BJ (cell line): ENCODE measurements at regions not wholly inside any gene's neighbourhood (a gene's known extent, or its start where the extent isn't known, plus 50 kb on each side); places are given as distances from the start of the nearest gene placed in this dataset.

ENCODE experiments used
- CTCF ChIA-PET: fragments of 350-600 bp; formaldehyde crosslinking; extraction: SDS; loops from one replicate; lab custom pipeline; 2021; ENCODE audit warnings: antibody characterized with exemption, inconsistent platforms; lab: Yijun Ruan, JAX
- POLR2A ChIA-PET: fragments of 300-600 bp; sonication (Branson Sonifier 250); formaldehyde crosslinking; extraction: SDS; loops from one replicate; lab custom pipeline; 2021; ENCODE audit warnings: antibody characterized with exemption; lab: Charles Lee
- DNase-seq: peaks from one replicate; pipeline ENCODE4 v3.0.0-alpha.2; 2011; ENCODE audit warnings: low read depth
- H3K27me3 ChIP-seq: 2 replicates; pipeline ENCODE4 v1.6.0; 2011; ENCODE audit warnings: low read length; ENCODE audit not compliant: control insufficient read depth, insufficient read depth
- H3K36me3 ChIP-seq: 2 replicates; pipeline ENCODE4 v1.5.1; 2011; ENCODE audit warnings: low read length; ENCODE audit not compliant: control insufficient read depth, insufficient read depth
- H3K4me3 ChIP-seq: 2 replicates; pipeline ENCODE4 v1.5.1; 2011; ENCODE audit warnings: low read depth, mild to moderate bottlenecking, control low read depth, low read length
- CTCF ChIP-seq: IDR thresholded peaks from 2 replicates; pipeline ENCODE4 v1.5.1; 2011; ENCODE audit warnings: low read depth, mild to moderate bottlenecking, control low read depth, inconsistent platforms, low read length, moderate library complexity; ENCODE audit not compliant: insufficient read depth

GRCh38 chr10:3485057-3485686, 299.8 kb downstream of the KLF6 start:
- no peak for TF ChIP-seq CTCF
- CTCF ChIA-PET, result interaction anchor here (0.7 to 1.1 kb wide), 4 partner anchors 9 to 130 kb away, joined by 3 to 5 read pairs (median 3); no protein-coding TSS in a partner anchor
- Histone ChIP-seq H3K36me3 (no peaks in the 10 kb centered on the region), H3K27me3 (no peaks in the 10 kb centered on the region), H3K4me3 (no peak overlapping the region)
- POLR2A ChIA-PET, result no interaction called here
- DNase-seq, result no peak

- no peaks in the 10 kb centered on the region for H3K36me3 ChIP-seq
- H3K4me3 ChIP-seq, result no peak overlapping the region
- CTCF ChIA-PET, result interaction anchor here (0.7 to 1.1 kb wide), 4 partner anchors 9 to 130 kb away, joined by 3 to 5 read pairs (median 3); no protein-coding TSS in a partner anchor
- DNase-seq, result no peak
- POLR2A ChIA-PET, result interaction anchor here (0.6 kb wide), 1 partner anchor 217 kb away, joined by 4 read pairs; no protein-coding TSS in a partner anchor
- TF ChIP-seq CTCF, result no peak
- H3K27me3 ChIP-seq, result no peaks in the 10 kb centered on the region
These were observed 300.5 kb downstream of the KLF6 start for GRCh38 chr10:3484306-3485056.

- Histone ChIP-seq H3K27me3 (no peaks in the 10 kb centered on the region), H3K36me3 (no peaks in the 10 kb centered on the region), H3K4me3 (no peak overlapping the region)
- no peak for TF ChIP-seq CTCF
- CTCF ChIA-PET, result no interaction called here
- POLR2A ChIA-PET, result no interaction called here
- peak; percentile 84 for DNase-seq
These were observed 302.6 kb downstream of the KLF6 start for GRCh38 chr10:3482200-3482993.

GRCh38 chr10:3481496-3481895, 303.5 kb downstream of the KLF6 start:
- CTCF ChIA-PET, result no interaction called here
- Histone ChIP-seq H3K36me3 (no peaks in the 10 kb centered on the region), H3K27me3 (no peaks in the 10 kb centered on the region), H3K4me3 (no peak overlapping the region)
- no peak for DNase-seq
- no peak for TF ChIP-seq CTCF
- POLR2A ChIA-PET, result interaction anchor here (0.6 kb wide), 1 partner anchor 1223 kb away, joined by 5 read pairs; no protein-coding TSS in a partner anchor

- CTCF ChIA-PET, result no interaction called here
- no peaks in the 10 kb centered on the region for H3K36me3 ChIP-seq
- DNase-seq, result no peak
- H3K4me3 ChIP-seq, result no peak overlapping the region
- no peaks in the 10 kb centered on the region for H3K27me3 ChIP-seq
- POLR2A ChIA-PET, result interaction anchor here (0.6 kb wide), 1 partner anchor 1223 kb away, joined by 5 read pairs; no protein-coding TSS in a partner anchor
- no peak for TF ChIP-seq CTCF
These were observed 304.1 kb downstream of the KLF6 start for GRCh38 chr10:3480990-3481315.
